ENCODE measurements at regions not wholly inside any gene's neighbourhood (a gene's known extent, or its start where the extent isn't known, plus 50 kb on each side); places are given as distances from the start of the nearest gene placed in this dataset.
"Not testable (repeated sequence)": the region's sequence is repeated elsewhere in the genome, so short reads cannot be mapped to it uniquely, and the experiment has no call there.

GRCh38 chr11:96704847-96705246, 315.0 kb downstream of the JRKL start:
- no peak for DNase-seq (ENCODE audit: low spot score)

DNA sequence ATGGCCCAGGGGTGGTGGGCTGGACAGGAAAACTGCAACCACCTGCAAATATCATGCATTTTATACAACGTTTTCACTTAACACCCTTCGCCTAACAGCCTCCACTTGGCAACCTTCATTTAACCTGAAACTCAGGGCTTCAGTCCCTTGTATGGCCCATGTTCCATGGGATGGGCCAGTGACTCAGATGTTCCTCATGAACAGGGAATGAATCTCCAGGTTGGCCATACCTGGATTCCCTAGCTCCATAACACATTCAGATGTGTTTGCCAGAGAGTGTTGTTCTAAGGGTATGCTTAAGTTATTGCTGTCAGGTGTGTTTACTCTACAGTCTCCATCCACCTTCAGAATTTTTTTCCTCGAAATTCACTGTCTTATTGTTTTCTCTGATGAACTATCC, 316.9 kb downstream of the JRKL start:
- no peak for DNase-seq (ENCODE audit: low spot score)

- DNase-seq (ENCODE audit: low spot score) = no peak
Observed at GRCh38 chr11:96707273-96707672, 317.5 kb downstream of the JRKL start.

DNA sequence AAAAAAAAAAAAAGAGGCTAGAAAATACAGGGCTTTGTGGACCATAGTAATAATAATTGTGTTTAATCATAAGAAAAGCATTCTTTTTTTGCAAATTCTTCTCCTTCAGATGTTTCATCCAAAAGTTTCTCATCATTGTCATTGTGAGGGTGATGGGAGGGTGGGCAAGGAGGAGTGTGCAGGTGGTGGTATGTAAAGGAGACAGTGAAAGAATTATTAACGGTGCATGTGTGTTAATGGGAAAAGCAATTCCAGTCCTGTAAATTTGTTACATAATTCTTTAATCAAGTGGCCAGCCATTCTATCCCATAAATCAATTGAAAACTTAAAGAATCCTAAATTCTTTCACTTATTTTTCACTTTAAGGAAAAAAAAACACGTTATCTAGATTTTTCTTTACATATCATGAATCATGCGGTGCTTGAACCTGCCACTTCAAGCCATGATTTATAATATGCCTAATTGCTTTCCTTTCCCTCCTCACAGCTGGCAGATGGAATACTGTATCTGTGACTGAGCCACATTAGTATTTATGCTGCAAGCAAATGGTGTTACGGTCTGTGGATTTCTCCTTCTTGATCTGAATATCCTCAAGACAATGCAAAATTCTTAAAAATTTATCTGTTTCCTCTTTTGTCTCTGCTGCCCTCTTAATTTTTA, 318.5 kb downstream of the JRKL start:
- DNase-seq (ENCODE audit: low spot score) = no peak

DNA sequence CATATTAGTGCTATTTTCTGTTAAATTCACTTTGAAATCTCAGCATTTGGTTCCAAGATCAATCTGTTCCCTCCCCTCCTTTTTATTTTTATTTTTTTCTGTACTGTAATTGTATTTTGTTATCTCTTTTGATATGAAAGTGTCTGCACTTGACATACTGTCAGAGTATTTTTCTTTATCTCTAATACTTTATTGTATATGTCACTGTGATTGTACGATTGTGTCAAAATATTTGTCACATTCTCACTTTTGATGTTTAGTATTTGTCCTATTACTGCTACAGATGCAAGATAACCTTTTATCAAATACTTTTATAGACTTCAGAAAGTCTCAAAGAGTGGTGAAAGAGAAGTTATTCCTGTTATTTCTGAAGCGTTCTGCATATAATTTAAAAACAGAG, 323.5 kb downstream of the JRKL start:
- DNase-seq (ENCODE audit: low spot score) = no peak

- DNase-seq (ENCODE audit: low spot score) = no peak
Observed at GRCh38 chr11:96714689-96715088, 324.9 kb downstream of the JRKL start.

DNA sequence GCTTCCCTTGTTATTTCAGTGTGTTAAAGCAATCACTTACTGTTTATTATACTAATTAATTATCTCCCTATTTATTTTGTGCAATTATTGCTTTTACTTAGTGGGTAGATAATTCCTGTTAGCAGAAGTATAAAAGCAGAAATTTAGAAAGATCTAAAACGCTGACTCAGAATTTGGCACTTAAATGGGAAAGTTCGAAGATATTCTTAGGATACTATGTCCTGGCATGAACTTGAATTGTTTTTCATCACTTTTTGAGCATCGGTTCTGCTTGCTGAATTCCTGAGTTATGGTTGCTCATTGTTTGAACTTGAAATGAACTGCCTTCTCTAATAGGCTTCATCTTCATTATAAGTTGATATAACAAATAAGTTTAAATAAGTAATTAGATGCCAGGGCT, 325.4 kb downstream of the JRKL start:
- DNase-seq (ENCODE audit: low spot score) = no peak

- no peak for DNase-seq (ENCODE audit: low spot score)
Observed at GRCh38 chr11:96736601-96737000, 346.8 kb downstream of the JRKL start.

GRCh38 chr11:96738311-96738710, 348.5 kb downstream of the JRKL start:
- DNase-seq (ENCODE audit: low spot score) = no peak

DNA sequence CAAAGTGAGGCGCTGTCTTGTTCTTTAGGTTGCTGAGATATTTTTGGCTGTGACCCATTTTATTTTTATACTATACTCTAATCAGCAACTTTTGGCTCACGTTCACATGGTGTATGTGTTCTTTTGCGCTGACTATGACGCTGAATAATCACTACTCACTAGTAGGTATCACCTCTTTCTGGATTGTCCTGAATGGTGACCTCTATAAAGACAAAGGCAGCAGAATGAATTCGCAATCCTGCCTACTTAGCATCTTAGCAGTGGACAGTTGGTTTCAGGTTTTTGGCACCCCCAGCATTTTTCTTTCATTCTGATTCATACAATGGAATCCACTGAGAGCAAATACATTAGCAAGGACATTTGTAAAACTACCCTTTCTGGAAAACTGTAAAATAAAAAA, 351.3 kb downstream of the JRKL start:
- DNase-seq (ENCODE audit: low spot score) = no peak

DNA sequence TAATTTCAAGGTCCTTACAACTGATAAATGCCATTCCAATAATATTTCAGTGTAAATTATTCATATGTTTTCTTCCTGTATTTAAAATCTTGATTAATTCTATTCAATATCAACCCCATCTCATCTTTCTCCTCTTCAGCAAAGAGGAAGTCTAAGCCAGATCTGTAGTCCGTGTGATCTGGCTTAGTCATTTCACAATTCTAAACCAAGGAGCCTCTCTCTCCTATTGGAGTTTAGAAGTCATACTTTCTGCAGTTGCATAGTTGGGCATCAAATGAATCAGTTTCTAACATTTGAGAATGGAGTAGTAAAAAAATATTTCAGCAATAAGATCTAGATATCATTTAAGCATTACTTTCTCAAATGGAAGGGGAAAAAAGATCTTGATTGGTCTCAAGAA, 354.9 kb downstream of the JRKL start:
- DNase-seq (ENCODE audit: low spot score) = no peak

DNA sequence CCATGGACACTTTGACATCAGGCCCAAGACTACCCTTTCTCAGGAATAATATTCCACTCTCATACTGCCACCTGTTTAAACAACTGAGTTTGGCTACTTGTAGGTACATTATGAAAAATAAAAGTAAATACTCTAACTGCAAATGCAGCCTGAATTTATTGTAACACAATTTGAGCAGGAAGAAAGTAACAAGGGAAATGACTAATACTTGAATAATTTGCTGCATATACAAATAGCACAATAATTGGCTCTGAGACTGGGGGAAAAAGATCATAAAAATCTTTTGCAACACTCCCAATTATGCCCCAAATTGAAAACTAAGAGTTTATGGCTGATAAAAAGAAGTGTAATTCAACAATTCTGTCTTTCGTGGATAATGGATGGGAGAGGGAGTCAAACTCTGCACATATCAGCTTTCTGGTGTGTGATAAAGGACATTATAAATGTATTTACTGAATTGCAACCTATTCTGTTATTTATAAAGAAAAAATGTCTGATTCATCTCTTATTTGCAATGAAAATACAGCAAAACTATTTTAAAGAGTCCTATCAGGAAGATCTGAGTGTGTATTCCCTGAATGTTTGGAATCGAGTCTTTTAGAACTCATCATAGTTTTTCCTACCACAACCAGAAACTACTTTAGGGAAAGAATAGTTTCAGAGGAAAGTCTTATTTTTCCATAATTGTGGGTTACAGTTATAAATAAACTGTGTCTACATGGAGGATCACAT, 359.0 kb downstream of the JRKL start:
- DNase-seq (ENCODE audit: low spot score) = no peak

- not testable (repeated sequence) for DNase-seq (ENCODE audit: low spot score)
Observed at GRCh38 chr11:96751807-96752206, 362.0 kb downstream of the JRKL start.

DNA sequence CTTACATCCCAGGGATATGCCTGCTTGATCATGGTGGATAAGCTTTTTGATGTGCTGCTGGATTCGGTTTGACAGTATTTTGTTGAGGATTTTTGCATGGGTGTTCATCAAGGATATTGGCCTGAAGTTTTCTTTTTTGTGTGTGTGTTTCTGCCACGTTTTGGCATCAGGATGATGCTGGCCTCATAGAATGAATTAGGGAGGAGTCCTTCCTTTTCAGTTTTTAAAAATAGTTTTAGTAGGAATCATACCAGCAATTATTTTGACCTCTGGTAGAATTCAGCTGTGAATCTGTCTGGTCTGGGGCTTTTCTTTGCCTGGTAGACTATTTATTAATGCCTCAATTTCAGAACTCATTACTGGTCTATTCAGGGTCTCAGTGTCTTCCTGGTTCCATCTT, 362.4 kb downstream of the JRKL start:
- no peak for DNase-seq (ENCODE audit: low spot score)

- no peak for DNase-seq (ENCODE audit: low spot score)
Observed at GRCh38 chr11:96753997-96754396, 364.2 kb downstream of the JRKL start.

DNA sequence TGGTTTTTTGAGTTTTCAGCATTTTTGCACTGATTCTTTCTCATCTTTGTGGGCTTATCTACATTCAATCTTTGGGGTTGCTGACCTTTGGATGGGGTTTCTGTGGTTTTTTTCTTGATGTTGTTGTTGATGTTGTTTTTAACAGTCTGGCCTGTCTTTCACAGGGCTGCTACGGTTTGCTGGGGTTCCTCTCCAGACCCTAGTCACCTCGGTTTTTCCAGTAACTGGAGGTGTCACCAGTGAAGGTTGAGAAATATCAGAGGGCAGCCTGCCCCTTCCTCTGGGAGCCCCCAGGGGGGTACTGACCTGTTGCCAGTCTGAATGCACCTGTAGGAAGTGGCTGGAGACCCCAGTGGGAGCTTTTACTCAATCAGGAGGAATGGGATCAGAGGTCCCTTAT, 365.4 kb downstream of the JRKL start:
- no peak for DNase-seq (ENCODE audit: low spot score)

DNA sequence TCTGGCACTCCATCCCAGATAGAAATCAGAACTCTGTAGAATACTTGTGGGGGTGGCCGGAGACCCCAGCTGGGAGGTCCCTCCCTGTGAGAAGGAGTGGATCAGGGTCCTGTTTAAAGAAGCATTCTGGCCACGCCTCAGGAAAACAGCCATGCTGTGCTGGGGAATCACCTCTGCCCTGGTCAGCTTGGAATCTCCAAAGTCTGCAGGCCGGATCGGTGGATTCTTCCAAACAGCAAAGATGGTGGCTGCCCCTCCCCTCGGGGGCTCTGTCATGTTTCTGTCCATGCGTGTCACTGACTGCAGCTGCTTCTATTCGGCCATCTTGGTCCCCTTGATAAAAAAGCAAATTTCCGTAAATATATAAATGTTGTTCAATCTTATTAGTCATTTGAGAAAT, 365.9 kb downstream of the JRKL start:
- no peak for DNase-seq (ENCODE audit: low spot score)

DNA sequence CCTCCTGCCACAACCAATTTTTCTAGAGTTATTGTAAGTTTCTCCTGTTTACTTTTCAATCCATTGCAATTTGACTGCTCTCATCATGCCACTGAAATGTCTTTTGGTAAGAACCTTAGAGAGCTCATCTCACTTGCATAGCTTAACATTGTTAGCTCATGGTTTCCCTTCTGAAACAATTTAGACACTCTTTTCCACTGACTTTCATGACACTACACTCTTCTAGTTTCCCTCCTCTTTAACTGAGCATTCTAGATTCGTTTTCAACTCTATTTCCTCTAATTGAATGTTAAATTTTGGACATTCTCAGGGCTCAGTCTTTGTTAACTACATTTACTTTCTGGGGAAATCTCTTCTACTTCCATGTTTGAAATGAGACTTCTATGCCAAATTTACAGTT, 369.1 kb downstream of the JRKL start:
- DNase-seq (ENCODE audit: low spot score) = no peak

- no peak for DNase-seq (ENCODE audit: low spot score)
Observed at GRCh38 chr11:96760306-96760705, 370.5 kb downstream of the JRKL start.

DNA sequence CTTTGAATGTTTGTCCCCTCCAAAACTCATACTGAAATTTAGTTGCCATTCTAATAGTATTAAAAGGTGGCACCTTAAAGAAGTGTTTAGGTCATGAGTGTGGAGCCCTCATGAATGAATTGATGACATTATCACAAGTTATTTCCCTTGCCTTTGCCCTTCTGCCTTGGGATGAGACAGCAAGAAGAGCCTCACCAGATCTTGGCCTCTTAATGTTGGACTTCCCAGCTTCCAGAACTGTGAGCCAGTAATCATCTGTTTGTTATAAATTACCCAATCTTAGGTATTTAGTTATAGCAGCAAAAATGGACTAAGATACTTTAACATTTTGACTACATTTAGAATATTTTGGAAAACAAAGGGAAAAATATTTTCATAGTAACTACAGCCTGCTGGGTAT, 371.0 kb downstream of the JRKL start:
- no peak for DNase-seq (ENCODE audit: low spot score)

GRCh38 chr11:96761451-96761850, 371.6 kb downstream of the JRKL start:
- no peak for DNase-seq (ENCODE audit: low spot score)

GRCh38 chr11:96763244-96763643, 373.4 kb downstream of the JRKL start:
- no peak for DNase-seq (ENCODE audit: low spot score)

- DNase-seq (ENCODE audit: low spot score) = no peak
Observed at GRCh38 chr11:96778272-96778671, 388.5 kb downstream of the JRKL start.

- DNase-seq (ENCODE audit: low spot score) = no peak
Observed at GRCh38 chr11:96779030-96779429, 389.2 kb downstream of the JRKL start.
